Activated T-helper 1 cell treated with anti-CD3 and anti-CD28 coated beads, Interleukin-12 subunit alpha, Interleukin-12 subunit beta, Interleukin-2, Interleukin-4 antibody, amounts not matched to agents 30 ng/mL and 10 ng/mL and 1 ng/mL, durations not matched to agents 14 hours and 24 hours and 36 hours (primary cell): ENCODE measurements at regions not wholly inside any gene's neighbourhood (a gene's known extent, or its start where the extent isn't known, plus 50 kb on each side); places are given as distances from the start of the nearest gene placed in this dataset.
A peak's percentile ranks its signal among the peaks of the same experiment; 100 is the strongest.

ENCODE experiments used
- DNase-seq: peaks from one replicate; pipeline ENCODE4 v3.0.0; 2021; ENCODE audit warnings: low spot score
- H3K27ac Mint-ChIP-seq: one replicate; pipeline ENCODE4 v1.8.0; 2021; ENCODE audit warnings: mild to moderate bottlenecking, mixed read lengths
- H3K27me3 Mint-ChIP-seq: one replicate; pipeline ENCODE4 v1.8.0; 2022; ENCODE audit warnings: mild to moderate bottlenecking, moderate library complexity, mixed read lengths; ENCODE audit not compliant: insufficient read depth
- H3K36me3 Mint-ChIP-seq: one replicate; pipeline ENCODE4 v1.8.0; 2021; ENCODE audit warnings: low read depth, mixed read lengths
- H3K4me1 Mint-ChIP-seq: one replicate; pipeline ENCODE4 v1.8.0; 2021; ENCODE audit warnings: low read depth, mixed read lengths
- H3K4me3 Mint-ChIP-seq: one replicate; pipeline ENCODE4 v1.8.0; 2021; ENCODE audit warnings: mild to moderate bottlenecking, moderate library complexity, mixed read lengths
- H3K9me3 Mint-ChIP-seq: one replicate; pipeline ENCODE4 v1.8.0; 2021; ENCODE audit warnings: mixed read lengths
- intact Hi-C: fragments of 100-400 bp; cut with micrococcal nuclease; formaldehyde crosslinking; loops from one replicate; pipeline ENCODE4 v1.15.1; 2024

DNA sequence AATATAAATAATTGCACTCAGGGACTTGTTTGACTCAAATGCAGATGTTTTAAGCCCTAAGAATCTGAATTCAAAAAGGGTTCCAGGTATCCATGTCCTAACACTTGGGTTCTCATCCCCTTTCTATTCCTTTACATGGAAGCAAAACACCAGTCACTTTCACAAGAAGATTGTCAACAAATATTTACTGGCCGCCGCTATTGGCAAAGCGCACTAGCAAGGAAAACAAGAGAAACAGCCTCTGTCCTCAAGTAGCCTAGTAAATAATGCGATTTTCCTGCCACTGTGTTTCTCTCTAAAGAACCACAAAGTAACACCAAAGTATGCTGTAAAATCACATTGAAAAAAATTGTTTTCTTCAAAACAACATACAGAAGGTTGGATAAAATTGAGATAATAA lies 66.7 kb upstream of the EZH2 start:
- Mint-ChIP-seq H3K36me3 (no peaks in the 10 kb centered on the region), H3K27ac (no peak overlapping the region), H3K9me3 (no peaks in the 10 kb centered on the region), H3K4me1 (no peaks in the 10 kb centered on the region), H3K4me3 (no peak overlapping the region), H3K27me3 (no peaks in the 10 kb centered on the region)
- intact Hi-C loops: no loop called here
- no peak for DNase-seq

DNA sequence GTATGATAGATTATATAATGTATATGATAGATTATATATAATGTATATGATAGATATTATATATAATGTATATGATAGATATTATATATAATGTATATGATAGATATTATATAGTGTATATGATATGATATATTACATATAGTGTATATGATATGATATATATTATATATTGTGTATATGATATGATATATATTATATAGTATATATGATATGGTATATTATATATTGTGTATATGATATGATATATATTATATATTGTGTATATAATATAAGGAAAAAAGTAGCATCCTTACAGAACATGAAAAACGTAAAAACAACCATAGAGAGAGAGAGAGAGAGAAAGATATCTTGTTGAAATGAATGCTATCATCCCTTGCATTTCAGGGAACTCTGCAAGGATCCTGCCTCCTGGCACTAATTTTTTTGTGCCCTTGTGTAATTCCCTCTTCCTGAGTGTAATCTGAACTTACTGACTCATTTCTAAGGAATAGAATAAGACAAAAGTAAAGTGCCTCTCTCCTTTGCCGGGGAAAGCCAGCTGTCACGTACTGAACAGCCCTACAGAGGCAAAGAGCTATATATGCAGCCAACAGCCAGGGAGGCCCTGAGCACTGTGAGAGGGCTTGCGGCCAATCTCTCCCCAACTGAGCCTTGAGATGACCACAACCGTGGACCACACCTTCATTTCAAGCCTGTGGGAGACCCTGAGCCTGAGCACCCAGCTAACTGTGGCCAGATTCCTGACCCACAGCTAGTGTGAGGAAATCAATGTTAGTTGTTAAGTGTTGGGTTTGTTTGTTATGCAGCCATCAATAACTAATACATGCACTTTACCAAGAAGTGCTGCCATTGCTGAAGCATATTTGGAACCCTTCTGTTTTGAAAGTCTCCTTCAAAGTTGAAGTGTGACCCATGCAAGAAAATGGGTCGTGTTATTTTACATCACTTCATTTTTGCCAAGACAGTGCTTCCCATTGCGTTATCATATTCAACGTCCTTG lies 61.1 kb upstream of the EZH2 start:
- intact Hi-C loops: loop anchor here (5.0 kb wide), 1 partner anchor 103 kb away; no protein-coding TSS in a partner anchor
- peaks cover 19% of the 10 kb centered on the region for H3K4me1 Mint-ChIP-seq
- DNase-seq: no peak
- H3K27me3 Mint-ChIP-seq: no peaks in the 10 kb centered on the region
- no peak overlapping the region for H3K4me3 Mint-ChIP-seq
- peaks cover 3% of the 10 kb centered on the region for H3K36me3 Mint-ChIP-seq
- H3K27ac Mint-ChIP-seq: no peak overlapping the region
- H3K9me3 Mint-ChIP-seq: no peaks in the 10 kb centered on the region

DNA sequence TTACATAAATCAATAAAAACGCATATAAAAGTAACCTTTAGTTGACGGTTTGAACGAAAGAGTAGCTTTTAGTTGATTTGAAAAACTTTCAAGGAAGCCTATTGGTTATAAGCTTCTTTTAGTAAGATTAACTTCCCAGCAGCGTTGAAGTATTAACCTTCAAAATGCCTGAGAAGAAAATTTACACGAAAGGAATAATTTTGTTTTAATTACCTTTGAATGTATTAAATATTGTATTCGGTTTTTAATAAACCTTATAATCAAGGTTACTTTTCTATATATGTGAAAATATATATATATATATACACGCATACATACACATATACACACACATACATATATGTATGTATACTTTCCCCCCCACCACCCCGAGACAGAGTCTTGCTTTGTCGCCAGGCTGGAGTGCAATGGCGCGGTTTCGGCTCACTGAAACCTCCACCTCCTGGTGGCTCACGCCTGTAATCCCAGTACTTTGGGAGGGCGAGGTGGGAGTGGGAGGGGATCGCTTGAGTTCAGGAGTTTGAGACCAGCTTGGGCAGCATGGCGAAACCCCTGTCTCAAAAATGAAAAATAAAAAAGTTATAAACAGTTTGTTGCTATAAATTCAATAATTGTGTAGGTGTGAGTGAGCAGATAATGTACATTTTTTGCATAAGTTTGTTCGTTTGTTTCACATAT lies 57.6 kb upstream of the EZH2 start:
- Mint-ChIP-seq H3K4me1 (peaks cover 31% of the 10 kb centered on the region), H3K4me3 (peak overlapping the region; percentile 96), H3K27me3 (no peaks in the 10 kb centered on the region), H3K9me3 (no peaks in the 10 kb centered on the region), H3K36me3 (peaks cover 8% of the 10 kb centered on the region), H3K27ac (peak overlapping the region; percentile 98)
- DNase-seq: peak; percentile 44
- intact Hi-C loops: loop anchor here (1.0 to 5.0 kb wide), 9 partner anchors 15 to 244 kb away; partner anchors contain the start of genes EZH2 and ZNF425

DNA sequence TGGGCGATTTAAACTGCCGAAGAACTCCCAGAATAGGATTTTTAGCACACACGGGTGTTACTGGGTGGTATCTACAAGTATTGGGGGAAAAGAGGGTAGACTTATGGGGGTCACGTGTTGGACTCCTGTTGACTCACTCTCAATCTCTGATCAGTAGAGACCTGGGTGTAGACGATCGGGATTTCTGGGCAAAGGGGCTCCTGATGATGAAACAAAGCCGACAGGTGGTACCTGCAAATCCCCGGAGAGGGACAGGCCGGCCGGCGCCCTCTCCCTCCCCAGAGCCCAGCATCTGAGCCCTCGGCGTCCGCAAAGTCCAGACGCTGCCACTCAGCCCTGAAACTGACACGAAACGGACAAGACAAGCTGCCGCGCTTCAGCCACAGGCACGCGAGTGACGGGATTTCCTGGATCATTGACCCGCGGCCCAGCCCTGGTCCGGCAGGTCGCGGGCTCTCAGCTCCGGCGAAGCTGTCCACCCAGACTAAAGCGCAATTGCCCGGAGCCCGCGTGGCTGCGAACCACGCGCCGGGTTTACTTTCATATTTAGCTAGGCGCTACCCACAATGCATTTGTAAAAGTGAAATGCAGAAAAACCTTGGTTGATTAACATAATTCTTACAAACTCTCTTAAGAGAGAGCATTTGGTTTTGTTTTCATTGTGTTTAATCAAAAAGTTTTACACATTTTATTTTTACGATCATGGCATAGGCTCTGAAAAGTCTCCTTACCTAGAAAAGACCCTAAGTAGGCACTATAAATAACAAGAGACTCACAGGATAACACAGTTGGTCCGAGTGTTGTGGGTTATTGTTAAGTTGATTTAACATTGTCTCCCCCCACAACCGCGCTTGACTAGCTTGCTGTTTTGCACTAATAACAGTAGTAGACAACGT lies 56.9 kb upstream of the EZH2 start:
- no peaks in the 10 kb centered on the region for H3K27me3 Mint-ChIP-seq
- DNase-seq: peak; percentile 65
- no peaks in the 10 kb centered on the region for H3K9me3 Mint-ChIP-seq
- H3K36me3 Mint-ChIP-seq: peaks cover 8% of the 10 kb centered on the region
- peak overlapping the region; percentile 96 for H3K4me3 Mint-ChIP-seq
- intact Hi-C loops: loop anchor here (1.0 to 5.0 kb wide), 9 partner anchors 15 to 244 kb away; partner anchors contain the start of genes EZH2 and ZNF425
- H3K27ac Mint-ChIP-seq: peak overlapping the region; percentile 98
- H3K4me1 Mint-ChIP-seq: peaks cover 31% of the 10 kb centered on the region

DNA sequence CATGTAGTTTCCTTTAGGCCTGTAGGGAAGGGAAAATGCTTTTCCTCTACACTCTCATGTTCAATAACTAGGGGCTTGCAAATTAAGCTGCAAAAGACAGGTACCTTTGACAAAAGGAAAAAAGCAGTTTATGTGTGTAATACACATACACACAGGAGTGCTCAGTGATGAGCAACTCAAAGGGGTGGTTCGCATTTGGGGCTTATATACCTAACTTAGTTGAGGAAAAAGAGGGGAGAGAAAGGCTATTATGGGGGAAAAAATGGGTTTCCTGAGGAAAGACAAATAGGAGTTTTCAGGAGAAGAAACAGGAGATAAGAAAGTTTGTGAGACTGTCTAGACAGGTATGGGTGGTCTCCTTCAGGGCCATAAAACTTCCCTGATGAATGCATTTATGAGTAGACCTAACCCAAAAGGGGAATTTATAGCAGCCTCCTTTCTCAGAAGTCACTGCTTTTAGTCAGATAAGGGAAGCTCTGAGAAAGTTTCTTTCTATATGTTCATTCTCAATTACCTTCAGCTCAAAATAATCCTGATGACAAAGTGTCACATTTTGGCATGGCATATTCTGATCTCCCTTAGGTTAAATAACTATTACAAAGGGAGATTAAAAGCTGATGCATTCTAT lies 55.2 kb upstream of the EZH2 start:
- Mint-ChIP-seq H3K4me1 (peaks cover 32% of the 10 kb centered on the region), H3K27ac (peak overlapping the region; percentile 83), H3K9me3 (no peaks in the 10 kb centered on the region), H3K36me3 (peaks cover 9% of the 10 kb centered on the region), H3K27me3 (no peaks in the 10 kb centered on the region), H3K4me3 (peak overlapping the region; percentile 60)
- no peak for DNase-seq
- intact Hi-C loops: no loop called here

DNA sequence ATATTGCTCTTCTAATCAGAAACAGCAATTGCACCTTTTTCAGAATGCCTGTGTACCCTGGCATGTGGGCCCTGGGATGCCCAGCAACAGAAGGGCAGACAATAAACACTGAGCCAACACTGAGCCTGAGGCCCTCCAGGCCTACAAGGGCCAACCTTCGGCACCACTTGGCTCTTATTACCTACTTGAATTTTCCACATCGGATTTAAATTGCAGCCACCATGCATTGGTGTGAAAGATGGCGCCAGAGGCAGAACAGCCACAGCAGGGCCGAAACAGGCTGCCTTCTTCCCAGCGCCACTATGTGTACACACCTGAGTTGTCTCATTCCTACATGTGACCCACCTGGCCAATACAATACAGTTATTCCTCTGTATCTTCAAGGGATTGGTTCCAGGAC lies 51.4 kb upstream of the EZH2 start:
- Mint-ChIP-seq H3K27me3 (peaks cover 4% of the 10 kb centered on the region), H3K4me1 (peaks cover 19% of the 10 kb centered on the region), H3K27ac (no peak overlapping the region), H3K9me3 (no peaks in the 10 kb centered on the region), H3K4me3 (no peak overlapping the region), H3K36me3 (peaks cover 17% of the 10 kb centered on the region)
- no peak for DNase-seq
- intact Hi-C loops: no loop called here
